Left kidney (tissue), 1 donor: ENCODE measurements at regions not wholly inside any gene's neighbourhood (a gene's known extent, or its start where the extent isn't known, plus 50 kb on each side); places are given as distances from the start of the nearest gene placed in this dataset.
"Not testable (repeated sequence)": the region's sequence is repeated elsewhere in the genome, so short reads cannot be mapped to it uniquely, and the experiment has no call there.

Experiments
- DNase-seq: peaks from one replicate; pipeline ENCODE4 v3.0.0-alpha.2; 2013

DNA sequence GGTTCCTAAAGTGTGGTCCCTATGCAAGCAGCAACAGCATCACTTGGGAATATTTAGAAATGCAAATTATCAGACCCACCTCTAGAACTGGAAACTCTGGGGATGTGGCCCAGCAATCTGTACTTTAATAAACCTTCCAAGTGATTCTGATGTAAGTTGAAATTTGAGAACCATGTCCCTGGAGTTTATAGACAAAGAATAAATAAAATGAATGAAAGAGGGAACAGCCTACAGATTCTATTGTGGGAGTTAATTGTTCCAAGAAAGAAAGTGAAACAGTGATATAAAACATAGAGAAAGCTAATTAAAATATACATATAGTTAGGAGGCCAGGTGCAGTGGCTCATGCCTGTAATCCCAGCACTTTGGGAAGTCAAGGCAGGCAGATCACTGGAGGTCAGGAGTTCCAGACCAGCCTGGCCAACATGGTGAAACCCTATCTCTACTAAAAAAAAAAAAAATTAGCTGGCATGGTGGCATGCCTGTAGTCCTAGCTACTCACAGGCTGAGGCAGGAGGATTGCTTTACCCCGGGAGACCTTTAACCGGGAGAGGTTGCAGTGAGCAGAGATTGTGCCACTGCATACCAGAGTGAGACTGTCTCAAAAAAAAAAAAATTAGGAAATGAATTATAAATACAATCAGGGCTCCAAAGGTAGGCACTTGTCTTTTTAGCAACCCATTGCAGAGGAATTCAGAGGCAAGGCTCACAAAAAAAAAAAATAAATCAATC is 507.5 kb downstream of the NAV3 start:
- DNase-seq = no peak

DNA sequence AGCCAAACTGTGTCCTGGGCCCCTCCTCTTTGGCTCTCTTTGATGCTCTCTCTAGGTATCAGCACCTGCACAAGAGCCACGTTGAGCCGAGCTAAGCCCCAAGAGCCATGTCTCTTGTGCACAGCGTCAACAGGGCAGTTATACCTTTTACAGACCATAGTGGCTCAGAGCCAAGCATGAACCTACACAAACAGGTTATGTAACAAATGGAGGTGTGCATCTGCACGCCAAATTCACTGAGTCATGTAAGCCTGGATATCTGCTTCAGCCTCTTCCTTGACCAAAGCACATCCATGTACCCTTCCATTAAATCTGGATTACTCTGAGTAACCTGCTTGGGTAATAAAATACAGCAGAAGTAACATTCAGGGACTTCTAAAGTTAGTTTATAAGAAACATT is 509.7 kb downstream of the NAV3 start:
- no peak for DNase-seq

GRCh38 chr12:78343657-78344056 is 513.0 kb downstream of the NAV3 start:
- DNase-seq = no peak

DNA sequence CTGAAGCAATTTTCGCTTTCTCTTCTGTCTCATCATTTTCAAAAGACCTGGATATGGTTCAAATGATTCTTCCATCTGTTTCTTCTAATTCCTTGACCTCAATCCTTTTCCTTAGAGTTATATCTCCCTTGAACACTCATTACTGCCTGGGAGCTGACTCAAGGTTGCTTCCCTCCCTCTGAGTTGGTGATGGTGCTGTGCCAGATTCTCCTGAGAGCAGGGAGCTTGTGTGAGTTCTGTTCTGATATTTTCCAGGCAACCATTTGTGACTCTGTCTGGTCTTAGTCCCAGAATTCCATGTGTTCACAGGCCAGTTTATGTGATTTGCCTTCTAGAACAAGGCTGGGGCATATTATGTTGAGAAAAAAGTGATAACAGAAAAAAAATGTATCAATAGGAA is 505.1 kb upstream of the SYT1 start:
- DNase-seq = no peak

- no peak for DNase-seq
Observed at GRCh38 chr12:78361683-78362082, 502.9 kb upstream of the SYT1 start.

DNA sequence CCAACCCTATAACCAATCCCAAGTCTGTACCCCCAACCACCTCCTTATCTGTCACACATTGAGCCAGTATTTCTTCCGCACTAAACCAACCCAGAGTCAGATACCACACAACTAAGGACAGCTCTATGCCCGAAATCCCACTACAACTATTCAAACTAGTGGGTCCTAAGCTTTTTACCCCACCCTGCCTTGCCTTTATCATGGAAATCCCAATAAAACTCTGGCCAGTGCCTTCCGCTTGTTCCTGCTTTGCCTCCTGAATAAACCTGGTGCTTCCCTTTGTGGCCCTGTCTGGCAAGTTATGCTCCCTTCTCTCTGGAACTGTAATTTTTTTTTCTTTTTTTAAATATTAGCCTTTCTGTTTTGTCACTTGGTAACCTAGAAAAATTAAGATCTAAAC is 493.3 kb upstream of the SYT1 start:
- DNase-seq = no peak

GRCh38 chr12:78375461-78375860 is 489.1 kb upstream of the SYT1 start:
- DNase-seq = no peak

DNA sequence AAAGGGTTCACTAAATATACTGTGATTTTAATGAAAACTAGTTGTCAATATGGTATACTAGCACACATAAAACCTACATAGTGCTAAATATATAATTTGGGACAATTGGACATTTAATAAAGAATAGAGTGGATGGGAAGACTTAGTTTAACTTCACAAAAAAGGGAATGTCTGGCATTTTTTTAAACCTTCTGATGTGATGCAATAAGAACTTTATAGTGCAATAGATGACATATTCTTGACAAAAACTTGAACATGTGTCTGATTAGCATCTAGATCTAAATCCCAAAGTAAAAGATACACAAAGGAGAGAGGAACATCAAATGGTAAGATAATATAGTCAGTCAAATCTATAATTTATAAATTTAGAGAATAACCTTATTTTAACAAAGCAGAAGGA is 488.3 kb upstream of the SYT1 start:
- DNase-seq = no peak

DNA sequence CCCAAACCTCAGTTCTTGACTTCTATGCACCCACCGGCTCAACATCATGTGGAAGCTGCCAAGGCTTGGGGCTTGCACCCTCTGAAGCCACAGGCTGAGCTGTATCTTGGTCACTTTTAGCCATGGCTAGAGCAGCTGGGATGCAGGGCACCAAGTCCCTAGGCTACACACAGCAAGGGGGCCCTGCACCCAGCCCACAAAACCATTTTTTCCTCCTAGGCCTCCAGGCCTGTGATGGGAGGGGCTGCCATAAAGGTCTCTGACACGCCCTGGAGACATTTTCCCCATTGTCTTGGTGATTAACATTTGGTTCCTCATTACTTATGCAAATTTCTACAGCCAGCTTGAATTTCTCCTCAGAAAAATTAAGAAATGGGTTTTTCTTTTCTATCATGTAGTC is 485.5 kb upstream of the SYT1 start:
- DNase-seq = not testable (repeated sequence)

GRCh38 chr12:78383414-78383813 is 481.2 kb upstream of the SYT1 start:
- DNase-seq = no peak

DNA sequence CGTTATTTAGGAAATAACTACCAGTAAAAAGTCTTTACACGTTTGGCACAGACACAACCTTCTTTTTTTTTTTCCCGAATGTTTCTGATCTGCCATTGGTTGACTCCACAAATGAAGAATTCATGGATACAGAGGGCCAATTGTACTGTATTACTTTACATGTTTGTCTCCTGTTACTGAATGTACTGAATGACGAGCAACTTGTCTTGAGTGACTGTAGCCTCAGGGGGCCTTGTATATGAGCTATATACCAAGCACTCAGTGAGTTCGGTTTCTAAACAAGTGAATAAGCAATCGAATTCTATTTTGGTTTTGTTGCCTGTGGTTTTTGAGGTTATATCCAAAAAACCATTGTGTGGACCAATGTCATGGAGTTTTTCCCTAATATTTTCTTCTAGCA is 480.0 kb upstream of the SYT1 start:
- DNase-seq = no peak

GRCh38 chr12:78385541-78385940 is 479.0 kb upstream of the SYT1 start:
- DNase-seq = no peak

- DNase-seq = no peak
Observed at GRCh38 chr12:78386871-78387270, 477.7 kb upstream of the SYT1 start.

- DNase-seq = no peak
Observed at GRCh38 chr12:78387721-78388120, 476.9 kb upstream of the SYT1 start.

- DNase-seq = no peak
Observed at GRCh38 chr12:78388461-78388860, 476.1 kb upstream of the SYT1 start.

DNA sequence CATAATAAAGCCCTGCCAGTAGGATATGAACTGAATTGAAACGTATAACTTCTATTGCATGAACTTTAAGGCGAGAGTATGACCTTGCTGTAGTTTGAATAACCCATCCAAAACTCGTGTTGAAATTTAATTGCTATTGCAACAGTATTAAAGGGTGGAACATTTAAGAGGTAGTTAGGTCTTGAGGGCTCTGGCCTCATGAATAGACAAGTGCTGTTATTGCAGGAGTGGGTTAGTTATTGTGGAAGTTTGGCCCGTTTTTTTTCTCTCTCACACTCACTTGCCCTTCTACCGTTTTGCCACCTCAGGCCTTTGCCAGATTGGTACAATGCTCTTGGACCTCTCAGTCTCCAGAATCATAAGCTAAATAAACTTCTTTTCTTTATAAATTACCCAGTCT is 473.7 kb upstream of the SYT1 start:
- no peak for DNase-seq

DNA sequence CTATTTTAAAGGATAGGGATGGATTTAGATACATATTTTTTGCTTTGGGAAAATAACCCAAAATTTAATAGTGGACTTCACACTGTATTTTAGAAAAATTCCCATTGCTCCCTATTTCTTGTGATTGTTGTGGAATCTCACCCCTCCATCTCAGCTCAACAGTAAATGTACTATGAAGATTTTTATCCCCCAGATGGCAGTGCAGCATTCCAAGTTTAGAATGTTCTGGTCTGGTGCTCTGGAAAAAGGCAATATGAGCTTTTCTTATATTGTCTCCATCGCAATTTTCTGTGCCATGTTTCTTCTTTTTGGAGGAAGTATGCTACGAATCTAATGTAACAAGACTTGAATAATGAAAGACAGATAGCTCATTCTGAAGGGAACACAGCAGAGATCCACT is 471.7 kb upstream of the SYT1 start:
- DNase-seq = peak; percentile 59

DNA sequence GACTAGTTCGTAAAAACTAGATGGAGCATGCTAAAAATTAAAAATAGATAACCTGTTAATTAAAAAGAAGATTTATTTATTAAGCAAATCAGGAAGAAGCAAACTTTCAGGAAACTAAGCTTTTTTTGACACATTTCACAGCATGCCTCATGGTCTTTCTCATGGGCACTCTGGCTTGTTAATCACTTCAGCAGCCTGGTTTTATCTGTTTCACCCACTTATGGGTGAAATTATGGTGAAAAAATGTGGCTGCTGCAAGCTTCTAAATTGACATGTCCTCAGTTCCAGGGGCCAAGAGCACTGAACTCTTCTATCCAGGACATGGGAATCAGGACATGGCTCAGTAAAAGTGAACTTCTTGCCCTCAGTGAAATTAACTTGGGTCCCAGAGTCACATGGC is 468.6 kb upstream of the SYT1 start:
- no peak for DNase-seq

- no peak for DNase-seq
Observed at GRCh38 chr12:78396538-78396937, 468.0 kb upstream of the SYT1 start.

DNA sequence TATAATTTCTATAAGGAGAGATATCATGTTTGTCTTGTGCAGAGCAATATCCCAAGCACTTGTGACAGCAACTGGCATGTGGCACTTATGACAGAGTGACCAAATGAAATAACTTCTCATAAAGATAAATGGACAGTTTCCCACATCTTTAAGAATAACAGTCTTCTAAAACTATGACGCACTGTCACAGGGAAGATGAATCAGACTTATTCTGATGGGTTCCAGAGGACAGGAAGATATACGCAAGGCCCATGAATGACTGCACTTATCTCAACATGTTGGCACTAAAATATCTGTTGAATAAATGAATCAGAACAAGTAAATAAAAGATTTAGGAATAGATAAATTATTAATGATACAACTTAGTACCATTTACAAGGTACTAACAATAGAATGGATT is 465.8 kb upstream of the SYT1 start:
- no peak for DNase-seq

- DNase-seq = no peak
Observed at GRCh38 chr12:78402366-78403134, 462.0 kb upstream of the SYT1 start.

- no peak for DNase-seq
Observed at GRCh38 chr12:78403136-78403535, 461.4 kb upstream of the SYT1 start.

GRCh38 chr12:78403681-78404080 is 460.9 kb upstream of the SYT1 start:
- DNase-seq = no peak

- no peak for DNase-seq
Observed at GRCh38 chr12:78406213-78406612, 458.4 kb upstream of the SYT1 start.
